ENCODE measurements at regions not wholly inside any gene's neighbourhood (a gene's known extent, or its start where the extent isn't known, plus 50 kb on each side); places are given as distances from the start of the nearest gene placed in this dataset.

- no peaks in the 10 kb centered on the region for H4K20me1 ChIP-seq (replicated peaks; ENCODE audit: control insufficient read depth, extremely low read depth, insufficient read depth, low read length)
- no peaks in the 10 kb centered on the region for H3K27me3 ChIP-seq (ENCODE audit: control insufficient read depth in 2 of 2, insufficient read depth in 2 of 2, low read length in 2 of 2)
- no peak overlapping the region for H2AFZ ChIP-seq (ENCODE audit: low read depth, low read length)
- no peaks in the 10 kb centered on the region for H3K79me2 ChIP-seq (ENCODE audit: control insufficient read depth, insufficient read depth, low read length)
- H3K4me2 ChIP-seq (ENCODE audit: insufficient read depth, low read length): no peak overlapping the region
- no peak for FAIRE-seq
- ChIA-PET POLR2A (no interaction called here), CTCF (no interaction called here)
- no TSS peak for BruUV-seq (replicated peaks)
- no peak overlapping the region for H3K9ac ChIP-seq (replicated peaks; ENCODE audit: extremely low read depth, insufficient read depth, low read length)
- H3K4me3 ChIP-seq (replicated peaks in 1 of 3; ENCODE audit: insufficient read depth in 1 of 3, low read depth in 1 of 3, low read length in 3 of 3): no peak overlapping the region
- intact Hi-C loops (cut with micrococcal nuclease): no loop called here
- peaks cover 4% of the 10 kb centered on the region for H3K9me3 ChIP-seq (replicated peaks; ENCODE audit: control insufficient read depth, insufficient read depth, low read length)
- no peak for DNase-seq (ENCODE audit: low read depth, low spot score)
- TF ChIP-seq CTCF (IDR thresholded peaks at IDR 0.05; ENCODE audit: extremely low read depth in 1 of 2, insufficient read depth in 1 of 2, low read depth in 1 of 2, low read length in 2 of 2): no peak
- no peak for TF ChIP-seq MAX (IDR thresholded peaks at IDR 0.05; ENCODE audit: insufficient read depth, insufficient read length)
- no peak for TF ChIP-seq JUN (IDR thresholded peaks at IDR 0.05; ENCODE audit: borderline replicate concordance, insufficient read depth, insufficient read length, low read depth)
- no peak for TF ChIP-seq POLR2AphosphoS5 (IDR thresholded peaks at IDR 0.05; ENCODE audit: insufficient read depth, low read depth, low read length)
- no peak for TF ChIP-seq GATA2 (IDR thresholded peaks at IDR 0.05; ENCODE audit: insufficient read depth, insufficient read length, low read depth, low read length)
- TF ChIP-seq POLR2A (IDR thresholded peaks at IDR 0.05; ENCODE audit: low read depth, low read length): no peak
- H3K36me3 ChIP-seq (ENCODE audit: control insufficient read depth in 2 of 2, extremely low read depth in 1 of 2, insufficient read depth in 2 of 2, low read length in 2 of 2): no peaks in the 10 kb centered on the region
- H3K4me1 ChIP-seq (ENCODE audit: control insufficient read depth, extremely low read depth, insufficient read depth, low read length): no peaks in the 10 kb centered on the region
- H3K9me1 ChIP-seq (replicated peaks; ENCODE audit: control insufficient read depth, extremely low read depth, insufficient read depth, low read length): no peaks in the 10 kb centered on the region
- no peak overlapping the region for H3K27ac ChIP-seq (ENCODE audit: insufficient read depth, low read depth, low read length)
- dilution Hi-C loops (cut with MboI; ENCODE audit: extremely low pct_ligation_motif_present, low sequenced_read_pairs): no loop called here
These were observed 1133.9 kb downstream of the AACS start for GRCh38 chr12:126198966-126199692.

All from endothelial cell of umbilical vein (primary cell).